ENCODE measurements at regions not wholly inside any gene's neighbourhood (a gene's known extent, or its start where the extent isn't known, plus 50 kb on each side); places are given as distances from the start of the nearest gene placed in this dataset.

- TF ChIP-seq CTCF (IDR thresholded peaks at IDR 0.05; ENCODE audit: low read length) (no peak), EZH2 (optimal IDR thresholded peaks at IDR 0.05; ENCODE audit: low read depth, low read length) (no peak), EZH2phosphoT487 (IDR thresholded peaks at IDR 0.05; ENCODE audit: low read length) (no peak)
Observed at GRCh38 chr20:51312480-51312783, 230.1 kb downstream of the NFATC2 start.
